Sciatic nerve (tissue), 2 donors: ENCODE measurements at regions not wholly inside any gene's neighbourhood (a gene's known extent, or its start where the extent isn't known, plus 50 kb on each side); places are given as distances from the start of the nearest gene placed in this dataset.
A peak's percentile ranks its signal among the peaks of the same experiment; 100 is the strongest.
"Not testable (repeated sequence)": the region's sequence is repeated elsewhere in the genome, so short reads cannot be mapped to it uniquely, and the experiment has no call there.

Experiments
- ATAC-seq: fragments of 200-7000 bp; cut with Tn5 transposase; one replicate; pipeline ENCODE4 v1.9.1; 2020; ENCODE audit warnings: mild to moderate bottlenecking, moderate library complexity
- DNase-seq: peaks from one replicate; pipeline ENCODE4 v3.0.0-alpha.2; 2020; ENCODE audit warnings: low spot score
- intact Hi-C: fragments of 100-400 bp; cut with DNase I; formaldehyde crosslinking; loops from one replicate; pipeline ENCODE4 v1.14.2; 2022
- donor health status: DM: no; HTN: no; CAD: no.
- donor health status: DM: no; HTN: no; CAD: no.

DNA sequence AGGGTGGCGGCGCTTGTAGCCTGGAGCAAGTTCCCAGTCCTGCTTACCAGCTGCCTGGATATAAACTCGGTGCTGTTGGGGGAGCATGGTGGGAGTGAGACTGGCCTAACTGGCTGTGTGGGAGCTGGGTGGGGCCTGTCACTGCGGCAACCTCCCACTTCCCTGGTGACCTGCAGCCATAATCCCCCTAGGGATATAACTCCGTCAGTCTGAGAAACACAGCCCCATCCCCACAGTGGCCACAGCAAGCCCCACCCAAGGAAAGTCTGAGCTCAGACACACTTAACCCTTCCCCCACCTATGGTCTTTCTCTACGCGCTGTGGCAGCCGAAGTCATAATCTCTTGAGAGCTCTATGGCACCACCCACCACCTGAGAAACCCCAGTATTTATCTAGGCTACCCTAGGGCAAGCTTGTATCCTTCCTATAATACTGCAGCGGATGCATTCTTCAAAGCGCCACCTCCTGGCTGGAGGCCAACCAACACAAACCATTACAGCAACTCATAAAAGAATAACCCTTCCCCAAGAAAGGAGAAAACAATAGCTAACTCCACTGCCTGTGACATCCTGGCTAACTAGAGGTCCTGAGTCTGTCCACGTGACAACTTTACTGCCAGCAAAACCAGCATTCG, 57.4 kb downstream of the ZNF648 start:
- ATAC-seq (no peak), DNase-seq (no peak)
- intact Hi-C loops, result no loop called here

DNA sequence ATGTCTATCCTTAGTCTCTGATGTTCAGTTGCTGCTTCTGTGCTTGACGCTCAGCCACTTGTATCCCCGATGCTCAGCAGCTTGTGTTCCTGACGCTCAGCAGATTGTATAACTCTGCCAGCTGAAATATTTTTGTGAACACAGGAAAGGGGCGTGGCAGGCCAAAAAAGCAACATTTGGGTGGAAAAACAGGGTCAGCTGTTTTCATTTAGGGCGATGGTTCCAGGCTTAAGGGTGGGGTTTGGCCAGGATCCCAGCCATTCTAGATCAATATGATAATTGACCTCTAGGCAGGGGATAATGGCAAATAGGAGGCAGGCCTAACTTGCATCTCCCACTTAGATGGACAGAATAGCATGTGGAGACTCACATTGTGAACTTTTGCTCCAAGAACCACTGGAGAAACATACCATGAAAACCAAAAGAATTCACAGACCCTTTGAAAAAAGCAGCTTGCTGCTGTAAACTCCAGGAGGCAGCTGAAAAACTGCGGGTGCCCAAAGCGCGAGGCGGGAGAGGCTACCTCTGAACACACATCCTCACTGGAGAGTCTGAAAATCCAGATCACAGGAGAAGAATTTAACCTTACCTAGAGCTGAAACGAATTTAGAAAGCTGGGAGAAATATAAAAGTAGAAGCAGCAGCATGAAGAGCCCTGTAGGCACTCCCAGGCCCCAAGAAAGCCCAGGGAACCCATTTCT, 58.3 kb downstream of the ZNF648 start:
- ATAC-seq (peak; percentile 86), DNase-seq (peak; percentile 66)
- intact Hi-C loops, result no loop called here

DNA sequence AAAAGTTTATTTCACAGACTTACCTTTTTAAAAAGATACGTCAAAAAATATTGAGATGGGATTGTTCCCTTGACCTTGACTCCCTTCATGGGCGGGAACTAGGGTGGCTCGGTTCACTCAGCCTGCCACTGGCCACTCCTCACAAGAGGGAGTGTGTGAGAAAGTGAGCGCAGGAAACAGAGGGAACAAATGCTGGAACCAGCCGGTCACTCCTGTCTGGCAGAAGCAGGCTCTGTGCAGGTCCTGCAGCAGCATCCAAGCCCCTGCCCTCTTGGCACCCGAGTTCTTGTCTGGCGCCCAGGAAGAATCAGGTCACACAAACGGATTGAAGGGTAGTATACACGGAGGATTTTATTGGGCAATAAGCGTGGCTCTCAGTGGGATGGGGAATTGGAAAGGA, 58.9 kb downstream of the ZNF648 start:
- DNase-seq, result peak; percentile 59
- intact Hi-C loops, result no loop called here

DNA sequence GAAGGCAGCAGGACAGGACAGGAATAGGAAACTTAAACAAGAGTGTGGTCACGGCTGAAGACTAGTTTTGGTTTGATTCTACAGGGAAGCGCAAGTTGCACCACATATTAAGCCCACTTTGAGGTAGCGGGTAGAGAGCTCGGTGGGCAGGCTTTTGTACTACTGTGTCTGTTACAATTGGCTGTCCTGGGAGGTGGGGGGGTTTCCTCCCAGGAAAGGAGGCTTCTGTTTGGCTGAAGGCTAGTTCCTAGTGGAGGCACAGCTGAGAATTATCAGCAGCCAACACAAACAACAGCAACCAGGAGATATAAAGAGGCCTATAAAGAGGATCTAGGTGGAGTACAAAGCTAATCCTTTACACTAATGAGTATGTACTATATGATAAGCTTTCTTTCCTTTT, 62.7 kb downstream of the ZNF648 start:
- ATAC-seq, result no peak
- intact Hi-C loops, result no loop called here
- DNase-seq, result no peak

More for the DNA sequence above, 58.9 kb downstream of the ZNF648 start:
- peak; percentile 85 for ATAC-seq

DNA sequence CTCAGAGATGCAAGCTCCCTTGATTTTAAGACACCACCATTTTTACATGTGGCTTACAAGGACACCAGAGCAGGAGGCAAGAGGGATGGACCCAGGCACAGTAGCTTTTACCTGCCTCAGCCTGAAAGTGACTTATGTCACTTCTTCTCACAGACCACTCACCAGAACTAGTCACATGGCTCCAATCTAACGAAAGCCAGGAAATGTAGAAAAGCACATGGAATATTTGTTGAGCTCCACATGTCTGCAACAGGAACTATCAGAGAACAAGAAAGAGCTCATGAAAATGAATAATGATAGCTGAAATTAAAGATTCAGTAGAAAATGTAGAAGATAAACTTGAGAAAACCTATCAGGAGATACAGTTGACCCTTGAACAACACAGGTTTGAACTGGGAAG, 69.4 kb downstream of the ZNF648 start:
- DNase-seq (no peak), ATAC-seq (no peak)
- intact Hi-C loops, result no loop called here

DNA sequence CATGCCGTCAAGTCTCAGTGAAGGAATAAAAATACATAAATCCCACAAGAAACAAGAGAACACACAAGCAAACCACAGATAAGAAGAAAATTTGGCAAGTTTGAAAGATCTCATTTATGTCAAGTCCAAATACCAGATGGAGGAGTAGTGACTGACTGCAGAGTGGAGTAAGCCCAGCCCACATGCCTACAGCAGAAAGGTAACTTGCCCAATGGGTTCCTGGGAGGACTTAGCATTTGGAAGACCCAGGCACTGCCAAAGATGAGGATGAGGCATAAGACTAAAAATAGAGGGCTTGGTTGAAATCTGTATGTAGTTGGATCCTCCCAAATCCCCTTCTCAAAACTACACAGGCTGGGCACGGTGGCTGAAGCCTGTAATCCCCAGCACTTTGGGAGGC, 70.8 kb downstream of the ZNF648 start:
- intact Hi-C loops, result no loop called here
- ATAC-seq (no peak), DNase-seq (no peak)

DNA sequence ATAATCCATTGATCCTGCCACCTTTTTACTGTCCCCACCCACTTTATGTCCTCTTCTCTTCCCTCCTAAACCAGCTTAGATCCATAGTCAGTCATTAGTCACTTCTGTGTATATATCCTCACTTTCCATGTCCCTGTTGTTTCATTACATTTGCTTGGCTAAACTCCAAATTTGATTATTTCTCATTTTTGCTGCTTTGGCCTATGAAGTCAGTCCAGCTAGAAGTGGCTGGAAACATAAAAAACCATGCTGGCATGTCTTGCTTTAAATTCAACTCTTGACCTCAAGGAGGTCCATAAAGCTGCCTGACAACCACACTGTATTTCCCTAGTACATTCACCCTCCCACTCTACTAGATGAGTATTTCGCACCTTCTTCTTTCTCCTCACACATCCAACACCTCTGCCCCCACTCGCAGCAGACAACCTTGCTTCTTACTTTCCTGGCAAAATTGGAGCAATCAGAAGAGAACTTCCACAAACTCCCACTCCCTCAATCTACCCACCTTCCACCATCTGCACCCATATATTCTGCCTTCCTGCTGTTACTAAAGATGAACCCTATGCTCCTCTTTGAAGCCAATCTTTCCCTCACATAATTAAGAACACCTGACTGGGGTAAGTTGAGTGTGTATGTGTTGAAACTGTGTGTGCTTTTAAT, 72.1 kb downstream of the ZNF648 start:
- intact Hi-C loops, result no loop called here
- ATAC-seq (no peak), DNase-seq (no peak)

DNA sequence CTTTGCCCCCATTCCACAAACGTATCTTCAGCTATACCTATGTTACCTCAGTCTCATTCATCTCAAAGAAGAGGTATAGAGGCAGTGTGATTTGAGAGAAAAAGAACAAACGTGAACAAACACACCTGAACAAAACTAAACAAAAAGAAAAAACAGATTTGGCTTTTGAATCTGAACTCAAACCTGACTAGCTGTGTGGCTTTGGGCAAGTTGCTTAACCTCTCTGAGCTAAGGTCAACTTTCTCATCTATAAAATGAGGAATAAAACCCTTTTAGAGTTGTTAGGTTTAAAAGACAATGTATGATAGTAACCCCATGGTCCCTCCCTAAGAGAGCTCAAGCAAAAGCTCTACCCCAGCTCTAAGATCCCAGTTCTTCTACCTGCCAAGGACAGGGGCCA, 73.5 kb downstream of the ZNF648 start:
- intact Hi-C loops, result no loop called here
- no peak for ATAC-seq
- DNase-seq, result no peak

DNA sequence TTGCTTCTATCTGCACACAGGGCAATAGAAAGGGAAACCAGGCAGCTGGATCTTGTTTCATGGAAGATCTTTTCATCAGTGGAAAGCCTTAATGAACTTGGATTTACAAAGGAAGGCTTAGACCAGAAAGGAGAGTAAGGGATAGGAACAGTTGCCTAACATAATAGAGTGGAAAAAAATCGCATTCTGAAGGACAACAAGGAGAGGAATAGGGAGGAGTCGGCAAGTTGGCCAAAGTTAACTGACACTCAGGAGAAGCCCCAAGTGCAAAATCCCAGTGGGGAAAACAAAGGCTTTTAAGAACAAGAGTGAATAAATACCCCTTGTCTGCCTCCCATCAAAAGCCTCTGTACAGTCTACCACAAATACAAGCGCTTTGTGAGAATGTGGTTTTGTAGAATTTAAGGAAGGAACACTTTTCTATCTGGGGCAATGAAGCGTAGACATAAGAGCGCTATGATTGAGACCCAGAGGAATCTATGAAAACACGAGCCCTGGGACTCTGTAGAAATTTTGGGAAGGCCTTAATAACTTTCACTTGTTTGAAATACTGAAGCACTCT, 74.1 kb downstream of the ZNF648 start:
- DNase-seq (no peak), ATAC-seq (peak; percentile 91)
- intact Hi-C loops, result no loop called here

DNA sequence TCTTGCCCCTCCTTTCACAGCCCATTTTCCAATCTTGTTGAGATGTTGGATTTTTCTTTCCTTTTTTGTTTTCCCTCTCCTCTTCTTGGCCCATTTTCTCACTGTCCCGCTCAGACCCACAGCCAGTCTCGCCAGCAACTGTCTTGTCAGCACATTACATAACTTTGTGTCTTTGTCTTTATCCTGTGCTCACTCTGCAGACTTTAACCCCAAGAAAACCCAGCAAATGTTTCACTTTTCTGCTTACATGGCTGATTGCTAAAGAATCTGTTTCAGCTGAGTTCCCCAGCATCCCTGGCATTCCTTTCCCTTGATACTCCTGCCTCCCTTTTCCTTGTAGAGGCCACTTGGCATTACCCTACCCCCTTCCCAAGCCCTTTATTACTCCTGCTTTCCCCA, 74.6 kb downstream of the ZNF648 start:
- DNase-seq (no peak), ATAC-seq (peak; percentile 74)
- intact Hi-C loops, result no loop called here

DNA sequence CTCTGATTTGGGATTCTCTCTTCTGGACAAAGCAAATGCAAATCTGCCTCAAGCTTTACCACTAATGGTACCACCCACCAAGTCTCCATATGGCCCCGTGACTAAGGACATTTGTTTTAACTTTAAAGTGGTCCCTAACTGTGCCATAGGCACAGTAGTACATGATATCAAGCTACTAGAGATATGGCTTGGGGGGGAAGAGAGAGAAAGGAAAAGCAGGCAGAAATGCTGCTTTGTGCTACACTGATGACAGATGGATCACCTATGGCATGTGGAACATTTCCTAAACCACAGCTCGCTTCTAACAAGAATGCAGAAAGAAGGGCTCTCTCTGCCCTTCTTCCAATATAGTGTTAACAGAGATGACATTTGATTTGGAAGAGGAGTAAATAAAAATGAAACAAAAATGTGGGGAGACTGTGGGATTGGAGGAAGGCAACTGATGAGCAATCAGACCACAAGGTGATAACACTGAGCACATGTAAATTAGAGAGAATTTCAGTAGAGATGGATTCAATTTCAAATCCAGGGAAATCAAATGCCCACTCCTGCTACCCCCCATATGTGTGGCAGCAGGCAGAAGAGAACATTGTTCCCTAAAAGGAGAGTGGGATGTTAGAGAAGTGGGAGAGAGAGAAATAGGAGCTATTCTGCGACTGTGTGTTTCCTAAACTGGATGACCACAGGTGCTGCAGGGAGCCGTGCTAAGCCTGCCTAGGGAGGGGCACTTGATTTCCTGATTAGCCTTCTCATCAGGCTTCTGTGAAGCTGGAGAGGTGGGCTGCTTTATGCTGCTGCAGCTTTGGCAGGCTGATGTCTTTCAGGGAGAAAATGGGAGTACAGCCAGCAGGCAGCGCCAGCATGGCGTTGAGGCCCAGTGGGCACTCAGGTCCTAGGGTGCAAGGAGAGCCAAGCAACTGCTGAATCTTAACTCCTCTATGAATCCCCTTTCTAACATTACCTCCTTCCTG, 75.3 kb downstream of the ZNF648 start:
- ATAC-seq (peak; percentile 21), DNase-seq (no peak)
- intact Hi-C loops, result no loop called here

DNA sequence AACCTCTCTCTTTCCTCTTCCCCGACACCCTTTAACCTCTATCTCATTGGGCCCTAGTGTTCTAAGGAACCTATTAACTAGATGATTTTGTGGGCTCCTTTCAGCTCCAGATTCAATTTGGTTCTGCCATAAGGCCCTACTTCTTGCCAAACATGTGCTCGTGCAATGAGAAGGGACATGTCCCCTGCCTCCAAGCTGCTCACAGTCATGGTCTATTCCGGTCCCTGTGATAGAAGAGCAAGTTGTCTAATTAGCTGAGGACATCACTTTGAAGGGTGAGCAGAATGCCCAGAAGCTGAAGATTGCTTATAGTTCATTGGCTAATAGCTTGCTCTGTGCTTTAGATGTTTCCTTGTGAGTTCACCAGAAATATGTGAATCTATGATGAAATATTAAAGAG, 76.2 kb downstream of the ZNF648 start:
- intact Hi-C loops, result no loop called here
- ATAC-seq (no peak), DNase-seq (no peak)

DNA sequence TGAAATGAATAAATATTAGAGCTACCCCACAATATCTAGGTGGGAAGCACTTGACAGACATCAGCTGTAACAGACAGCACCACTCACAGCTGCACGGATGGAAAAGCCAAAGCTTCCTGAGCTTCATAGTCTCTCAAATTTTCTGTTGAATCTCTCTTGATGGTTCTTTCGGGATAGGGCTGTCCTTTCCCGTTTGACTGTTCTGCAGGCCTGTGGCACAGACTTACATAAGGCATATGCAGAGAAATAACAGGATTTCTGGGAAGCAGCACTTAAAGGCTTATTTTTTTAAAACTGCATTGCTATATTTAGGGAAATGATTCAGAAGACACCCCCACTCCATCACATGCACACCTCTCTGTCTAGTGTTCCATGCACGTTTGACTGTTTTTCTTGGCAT, 77.5 kb downstream of the ZNF648 start:
- ATAC-seq, result no peak

DNA sequence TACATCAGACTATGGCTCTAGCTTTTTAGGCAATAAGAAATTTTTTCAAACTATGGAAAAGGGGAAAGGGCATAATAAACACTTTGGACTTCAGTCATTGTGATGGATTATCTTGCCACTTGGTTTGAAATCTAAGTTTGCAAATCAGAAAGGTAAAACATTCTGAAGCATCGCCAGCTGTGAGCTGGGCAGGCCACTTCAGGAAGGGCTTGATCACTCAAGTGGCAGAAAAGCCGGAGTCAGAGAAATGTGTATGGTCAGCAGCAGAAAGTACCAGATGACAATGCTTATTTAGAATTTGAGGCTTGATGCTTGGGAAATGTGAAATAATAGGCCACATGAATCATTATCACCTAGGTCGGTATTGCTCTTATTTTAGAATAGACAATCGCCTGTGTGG, 79.7 kb downstream of the ZNF648 start:
- intact Hi-C loops, result no loop called here
- no peak for ATAC-seq
- no peak for DNase-seq

More for the DNA sequence above, 77.5 kb downstream of the ZNF648 start:
- no peak for DNase-seq
- intact Hi-C loops, result no loop called here

DNA sequence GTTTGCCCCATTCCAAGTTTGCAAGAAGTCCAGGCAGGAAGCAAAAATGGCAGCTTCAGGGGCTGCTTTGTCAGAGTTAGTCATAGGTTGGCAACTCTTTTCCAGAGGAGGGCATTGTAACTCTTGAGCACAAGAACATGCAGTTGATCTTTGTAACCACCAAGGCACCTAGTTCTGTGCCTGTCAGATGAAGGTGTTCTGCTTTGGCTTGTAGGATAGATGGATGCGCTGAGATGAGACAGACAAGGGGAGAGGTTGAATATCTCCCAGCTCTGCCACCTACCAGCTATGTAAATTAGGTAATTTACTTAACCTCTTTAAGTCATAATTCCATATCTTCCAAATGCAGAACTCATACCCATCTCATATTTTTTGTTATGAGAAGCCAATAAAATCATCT, 89.3 kb downstream of the ZNF648 start:
- no peak for ATAC-seq
- no peak for DNase-seq
- intact Hi-C loops, result no loop called here

DNA sequence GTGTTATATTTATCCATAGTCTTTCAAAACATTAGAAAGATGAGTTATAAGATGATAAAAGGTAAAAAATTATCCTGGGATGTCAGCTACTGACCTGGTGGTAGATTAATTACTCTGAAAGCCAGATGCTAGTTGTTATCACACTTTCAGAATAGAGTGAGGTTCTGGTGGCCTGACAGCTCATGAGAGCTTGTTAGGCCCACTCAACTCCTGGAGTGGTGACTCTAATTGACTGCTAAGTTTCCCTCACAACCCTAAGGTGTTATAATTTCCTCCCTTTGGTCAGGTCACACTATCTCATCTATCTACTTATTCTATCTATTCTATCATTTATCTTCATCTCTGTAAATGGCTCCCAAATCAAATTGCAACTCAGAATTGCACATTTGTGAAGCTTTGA, 90.1 kb downstream of the ZNF648 start:
- DNase-seq (no peak), ATAC-seq (no peak)
- intact Hi-C loops, result no loop called here

DNA sequence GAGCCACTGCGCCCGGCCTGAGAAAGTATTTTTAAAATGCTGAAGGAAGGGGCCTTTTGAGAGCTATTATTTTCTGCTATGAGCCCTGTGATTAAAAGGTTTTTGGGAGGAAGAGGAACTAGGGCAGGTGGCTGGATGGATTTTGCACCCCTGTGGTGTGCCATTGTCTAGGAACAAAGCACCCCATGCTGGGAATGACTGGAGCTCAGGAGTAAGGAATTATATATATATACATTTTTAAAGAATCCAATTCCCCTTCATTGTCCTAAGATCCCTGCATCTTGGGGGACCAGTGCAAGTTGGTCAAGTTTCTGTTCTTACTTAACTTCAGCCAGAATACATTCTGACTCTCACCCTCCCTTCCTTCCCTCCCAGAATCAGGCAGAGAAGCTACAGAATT, 91.6 kb downstream of the ZNF648 start:
- DNase-seq (no peak), ATAC-seq (no peak)
- intact Hi-C loops, result no loop called here

DNA sequence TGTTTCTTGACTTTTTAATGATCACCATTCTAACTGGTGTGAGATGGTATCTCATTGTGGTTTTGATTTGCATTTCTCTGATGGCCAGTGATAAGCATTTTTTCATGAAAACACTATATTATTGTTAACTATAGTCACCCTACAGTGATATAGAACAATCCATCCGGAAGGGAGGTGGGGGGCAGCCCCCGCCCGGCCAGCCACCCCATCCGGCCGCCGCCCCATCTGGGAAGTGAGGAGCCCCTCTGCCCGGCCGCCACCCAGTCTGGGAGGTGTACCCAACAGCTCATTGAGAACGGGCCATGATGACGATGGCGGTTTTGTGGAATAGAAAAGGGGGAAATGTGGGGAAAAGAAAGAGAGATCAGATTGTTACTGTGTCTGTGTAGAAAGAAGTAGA, 106.8 kb downstream of the ZNF648 start:
- intact Hi-C loops, ATAC-seq, DNase-seq: not testable (repeated sequence)

DNA sequence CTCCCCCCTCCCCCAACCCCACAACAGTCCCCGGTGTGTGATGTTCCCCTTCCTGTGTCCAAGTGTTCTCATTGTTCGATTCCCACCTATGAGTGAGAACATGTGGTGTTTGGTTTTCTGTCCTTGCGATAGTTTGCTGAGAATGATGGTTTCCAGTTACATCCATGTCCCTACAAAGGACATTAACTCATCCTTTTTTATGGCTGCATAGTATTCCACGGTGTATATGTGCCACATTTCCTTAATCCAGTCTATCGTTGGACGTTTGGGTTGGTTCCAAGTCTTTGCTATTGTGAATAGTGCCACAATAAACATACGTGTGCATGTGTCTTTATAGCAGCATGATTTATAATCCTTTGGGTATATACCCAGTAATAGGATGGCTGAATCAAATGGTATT, 107.3 kb downstream of the ZNF648 start:
- not testable (repeated sequence) for DNase-seq

More for the DNA sequence above, 107.3 kb downstream of the ZNF648 start:
- intact Hi-C loops, ATAC-seq: not testable (repeated sequence)
